Endothelial cell of umbilical vein (primary cell): ENCODE measurements at regions not wholly inside any gene's neighbourhood (a gene's known extent, or its start where the extent isn't known, plus 50 kb on each side); places are given as distances from the start of the nearest gene placed in this dataset.

ENCODE experiments used
- BruUV-seq: library from RNA; stranded (reverse); fragments of 400-500 nt; replicated peaks from 2 replicates; lab custom pipeline; 2021; lab: Mats Ljungman, UMichigan
- CTCF ChIA-PET: fragments of 300-600, 350-600 bp; sonication (Branson Sonifier 250); formaldehyde crosslinking; loops from one replicate; lab custom pipeline; 2021; ENCODE audit warnings: antibody characterized with exemption, inconsistent platforms; lab: Charles Lee
- POLR2A ChIA-PET: fragments of 300-600, 350-600 bp; sonication (Branson Sonifier 250); formaldehyde crosslinking; loops from one replicate; lab custom pipeline; 2021; ENCODE audit warnings: antibody characterized with exemption, inconsistent platforms; lab: Charles Lee
- DNase-seq: peaks from one replicate; pipeline ENCODE4 v3.0.0-alpha.2; 2011; ENCODE audit warnings: low read depth, low spot score
- FAIRE-seq: peaks from 2 replicates; lab custom pipeline; 2011; peaks lifted over from hg19 to GRCh38; lab: Jason Lieb, UNC
- H2AFZ ChIP-seq: 2 replicates; pipeline ENCODE4 v1.6.0; 2012; ENCODE audit warnings: low read depth, low read length, control low read depth, inconsistent platforms
- H3K27ac ChIP-seq: 2 replicates; pipeline ENCODE4 v1.5.1; 2011; ENCODE audit warnings: low read depth, mild to moderate bottlenecking, control low read depth, low read length, moderate library complexity; ENCODE audit not compliant: insufficient read depth
- H3K27me3 ChIP-seq, 2 experiments: 2 replicates each; pipeline versions ENCODE4 v1.6.0 to v1.6.1; 2011; ENCODE audit warnings: low read length in 2 of 2, mixed read lengths in 1 of 2; ENCODE audit not compliant: control insufficient read depth in 2 of 2, insufficient read depth in 2 of 2
- H3K36me3 ChIP-seq, 2 experiments: 2 replicates in 1 of 2; 3 replicates in 1 of 2; pipeline ENCODE4 v1.5.1; 2011; ENCODE audit warnings: low read length in 2 of 2, mild to moderate bottlenecking in 1 of 2, moderate library complexity in 1 of 2; ENCODE audit not compliant: control insufficient read depth in 2 of 2, insufficient read depth in 2 of 2; ENCODE audit errors: extremely low read depth in 1 of 2
- H3K4me1 ChIP-seq: 3 replicates; pipeline ENCODE4 v1.5.1; 2011; ENCODE audit warnings: mild to moderate bottlenecking, low read length; ENCODE audit not compliant: control insufficient read depth, insufficient read depth; ENCODE audit errors: extremely low read depth
- H3K4me2 ChIP-seq: 2 replicates; pipeline ENCODE4 v1.6.1; 2011; ENCODE audit warnings: low read length, control low read depth, mixed read lengths; ENCODE audit not compliant: insufficient read depth
- H3K4me3 ChIP-seq, 3 experiments: fragments of 200-600 bp in 1 of 3; sonication (generic), shearing (Covaris generic) in 1 of 3; replicated peaks in 1 of 3; 2 replicates each; pipeline ENCODE4 v1.5.1; 2011 to 2016; ENCODE audit warnings: control low read depth in 3 of 3, low read length in 3 of 3, mild to moderate bottlenecking in 2 of 3, inconsistent platforms in 1 of 3, low read depth in 1 of 3, moderate library complexity in 1 of 3; ENCODE audit not compliant: insufficient read depth in 1 of 3
- H3K79me2 ChIP-seq: 2 replicates; pipeline ENCODE4 v1.6.0; 2012; ENCODE audit warnings: low read length, inconsistent platforms; ENCODE audit not compliant: control insufficient read depth, insufficient read depth
- H3K9ac ChIP-seq: replicated peaks from 2 replicates; pipeline ENCODE3; 2011; ENCODE audit warnings: low read length, control low read depth; ENCODE audit not compliant: insufficient read depth; ENCODE audit errors: extremely low read depth
- H3K9me1 ChIP-seq: replicated peaks from 3 replicates; pipeline ENCODE4 v1.6.0; 2011; ENCODE audit warnings: mild to moderate bottlenecking, low read length; ENCODE audit not compliant: control insufficient read depth, insufficient read depth; ENCODE audit errors: extremely low read depth
- H3K9me3 ChIP-seq: replicated peaks from 2 replicates; pipeline ENCODE4 v1.5.1; 2012; ENCODE audit warnings: low read length, inconsistent platforms; ENCODE audit not compliant: control insufficient read depth, insufficient read depth
- H4K20me1 ChIP-seq: replicated peaks from 2 replicates; pipeline ENCODE3; 2011; ENCODE audit warnings: mild to moderate bottlenecking, low read length; ENCODE audit not compliant: control insufficient read depth, insufficient read depth; ENCODE audit errors: extremely low read depth
- CTCF ChIP-seq, 2 donors: IDR thresholded peaks; 1 replicate in 1 of 2; 2 replicates in 1 of 2; pipeline ENCODE4 v1.5.1; 2011; ENCODE audit warnings: low read length in 2 of 2, mild to moderate bottlenecking in 2 of 2, moderate library complexity in 2 of 2, control low read depth in 1 of 2, inconsistent platforms in 1 of 2, low read depth in 1 of 2; ENCODE audit not compliant: insufficient read depth in 1 of 2; ENCODE audit errors: extremely low read depth in 1 of 2
- EZH2 ChIP-seq: IDR thresholded peaks from 2 replicates; pipeline ENCODE4 v1.6.1; 2012; ENCODE audit warnings: borderline replicate concordance, low read depth, mild to moderate bottlenecking, moderate library complexity, low read length, inconsistent platforms; ENCODE audit not compliant: severe bottlenecking
- FOS ChIP-seq: IDR thresholded peaks from 2 replicates; pipeline ENCODE4 v1.6.1; 2011; ENCODE audit warnings: mild to moderate bottlenecking, low read length, moderate library complexity, borderline replicate concordance; ENCODE audit not compliant: insufficient read depth
- GATA2 ChIP-seq: IDR thresholded peaks from 2 replicates; pipeline ENCODE4 v1.7.0; 2011; ENCODE audit warnings: low read depth, mild to moderate bottlenecking, moderate library complexity, mixed read lengths, low read length; ENCODE audit not compliant: insufficient read length, insufficient read depth
- JUN ChIP-seq: IDR thresholded peaks from 2 replicates; pipeline ENCODE4 v1.6.1; 2011; ENCODE audit warnings: borderline replicate concordance, low read depth; ENCODE audit not compliant: insufficient read length, insufficient read depth
- MAX ChIP-seq: IDR thresholded peaks from 2 replicates; pipeline ENCODE4 v1.6.1; 2011; ENCODE audit not compliant: insufficient read depth, insufficient read length
- MYC ChIP-seq: IDR thresholded peaks from one replicate; pipeline ENCODE4 v1.6.1; 2011; ENCODE audit warnings: mild to moderate bottlenecking, low read depth, low read length
- POLR2A ChIP-seq: IDR thresholded peaks from 2 replicates; pipeline ENCODE4 v1.6.1; 2012; ENCODE audit warnings: low read depth, mild to moderate bottlenecking, control low read depth, low read length
- POLR2AphosphoS5 ChIP-seq: IDR thresholded peaks from 2 replicates; pipeline ENCODE4 v1.6.1; 2012; ENCODE audit warnings: low read depth, mild to moderate bottlenecking, control low read depth, low read length, moderate library complexity; ENCODE audit not compliant: insufficient read depth
- dilution Hi-C: fragments of 300-500 bp; cut with MboI; formaldehyde crosslinking; loops from one replicate; pipeline ENCODE4 v1.15.0; 2019; ENCODE audit warnings: low sequenced_read_pairs; ENCODE audit not compliant: extremely low pct_ligation_motif_present
- intact Hi-C: fragments of 100-400 bp; cut with micrococcal nuclease; formaldehyde crosslinking; loops from one replicate; pipeline ENCODE4 v1.10.0; 2022

GRCh38 chr13:97538203-97538602 is 104.2 kb downstream of the RAP2A start:
- H3K9ac ChIP-seq = no peak overlapping the region
- dilution Hi-C loops (no loop called here), intact Hi-C loops (no loop called here)
- no peaks in the 10 kb centered on the region for H4K20me1 ChIP-seq
- no peak overlapping the region for H3K4me2 ChIP-seq
- peaks cover 1 to 4% of the 10 kb centered on the region in 2 experiments for H3K27me3 ChIP-seq
- H3K4me1 ChIP-seq = no peaks in the 10 kb centered on the region
- CTCF ChIA-PET = no interaction called here
- no TSS peak for BruUV-seq
- no peaks in the 10 kb centered on the region for H3K36me3 ChIP-seq
- no peak overlapping the region for H2AFZ ChIP-seq
- H3K79me2 ChIP-seq = no peaks in the 10 kb centered on the region
- H3K9me1 ChIP-seq = no peaks in the 10 kb centered on the region
- H3K27ac ChIP-seq = no peak overlapping the region
- no peak overlapping the region for H3K4me3 ChIP-seq
- FAIRE-seq = no peak
- no peak for DNase-seq
- H3K9me3 ChIP-seq = no peaks in the 10 kb centered on the region
- POLR2A ChIA-PET = no interaction called here
- TF ChIP-seq FOS (no peak), JUN (no peak), MYC (no peak), POLR2A (no peak), CTCF (IDR thresholded peaks at IDR 0.05; ENCODE audit: extremely low read depth in 1 of 2, insufficient read depth in 1 of 2, low read depth in 1 of 2, low read length in 2 of 2) (no peak), POLR2AphosphoS5 (no peak), GATA2 (no peak), MAX (no peak), EZH2 (no peak)
